ENCODE measurements at regions not wholly inside any gene's neighbourhood (a gene's known extent, or its start where the extent isn't known, plus 50 kb on each side); places are given as distances from the start of the nearest gene placed in this dataset.
"Not testable (repeated sequence)": the region's sequence is repeated elsewhere in the genome, so short reads cannot be mapped to it uniquely, and the experiment has no call there.

DNA sequence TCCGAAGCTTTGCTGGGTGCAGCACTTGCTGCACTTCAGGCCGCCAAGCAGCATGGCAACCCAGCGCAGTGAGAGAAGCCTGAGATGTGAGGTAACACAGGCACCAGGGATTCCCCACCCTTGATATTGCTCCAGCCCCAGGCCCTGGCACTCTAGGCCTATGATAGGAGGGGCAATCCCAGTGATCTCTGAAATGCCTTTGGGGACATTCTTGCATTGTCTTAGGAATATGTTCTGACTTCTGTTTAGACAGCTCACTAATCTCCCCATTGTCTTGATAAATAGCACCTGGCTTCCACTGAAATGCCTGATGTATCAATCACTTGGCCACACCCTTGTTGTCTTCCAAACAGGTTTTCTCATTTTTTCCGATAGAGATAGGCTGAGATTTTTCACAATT, 102.8 kb downstream of the SOX14 start:
- no peak overlapping the region for H3K4me3 Mint-ChIP-seq

GRCh38 chr3:137867611-137868010, 103.5 kb downstream of the SOX14 start:
- Mint-ChIP-seq H3K4me3 (no peak overlapping the region), H3K4me1 (no peaks in the 10 kb centered on the region), H3K36me3 (no peaks in the 10 kb centered on the region), H3K27ac (no peak overlapping the region), H3K27me3 (no peaks in the 10 kb centered on the region), H3K9me3 (peaks cover 0 to 42% (median 20%) of the 10 kb centered on the region in 8 donors)
- intact Hi-C loops (cut with micrococcal nuclease), result no loop called here
- Histone ChIP-seq H3K4me1 (ENCODE audit: insufficient read depth, low read length) (no peaks in the 10 kb centered on the region), H3K27me3 (ENCODE audit: insufficient read depth, low read length) (no peaks in the 10 kb centered on the region), H3K4me3 (ENCODE audit: low read length in 2 of 2) (no peak overlapping the region), H3K27ac (ENCODE audit: low read depth, low read length) (no peak overlapping the region), H3K9me3 (ENCODE audit: control insufficient read depth in 1 of 2, low read length in 2 of 2) (peaks cover 0 to 3% of the 10 kb centered on the region in 2 donors), H3K36me3 (ENCODE audit: insufficient read depth, low read length) (no peaks in the 10 kb centered on the region)
- ChIA-PET CTCF (ENCODE audit: partially characterized antibody) (no interaction called here), POLR2A (ENCODE audit: partially characterized antibody) (no interaction called here)
- DNase-seq, result no peak

More for the DNA sequence above, 102.8 kb downstream of the SOX14 start:
- ChIA-PET POLR2A (ENCODE audit: partially characterized antibody) (no interaction called here), CTCF (ENCODE audit: partially characterized antibody) (no interaction called here)
- Histone ChIP-seq H3K4me3 (ENCODE audit: low read length in 2 of 2) (no peak overlapping the region), H3K27ac (ENCODE audit: low read depth, low read length) (no peak overlapping the region), H3K4me1 (ENCODE audit: insufficient read depth, low read length) (no peaks in the 10 kb centered on the region), H3K36me3 (ENCODE audit: insufficient read depth, low read length) (no peaks in the 10 kb centered on the region), H3K27me3 (ENCODE audit: insufficient read depth, low read length) (no peaks in the 10 kb centered on the region), H3K9me3 (ENCODE audit: control insufficient read depth in 1 of 2, low read length in 2 of 2) (peaks cover 0 to 3% of the 10 kb centered on the region in 2 donors)
- no peaks in the 10 kb centered on the region for H3K36me3 Mint-ChIP-seq
- peaks cover 0 to 40% (median 19%) of the 10 kb centered on the region in 8 donors for H3K9me3 Mint-ChIP-seq
- no peaks in the 10 kb centered on the region for H3K4me1 Mint-ChIP-seq
- intact Hi-C loops (cut with micrococcal nuclease), result no loop called here
- H3K27me3 Mint-ChIP-seq, result no peaks in the 10 kb centered on the region
- DNase-seq, result no peak
- H3K27ac Mint-ChIP-seq, result no peak overlapping the region

- intact Hi-C loops (cut with micrococcal nuclease), result no loop called here
- no peaks in the 10 kb centered on the region for H3K4me1 ChIP-seq (ENCODE audit: insufficient read depth, low read length)
- Mint-ChIP-seq H3K4me1 (no peaks in the 10 kb centered on the region), H3K9me3 (peaks cover 0 to 45% (median 21%) of the 10 kb centered on the region in 8 donors), H3K36me3 (no peaks in the 10 kb centered on the region), H3K27me3 (no peaks in the 10 kb centered on the region), H3K27ac (no peak overlapping the region), H3K4me3 (no peak overlapping the region)
- no peak overlapping the region for H3K4me3 ChIP-seq (ENCODE audit: low read length in 2 of 2)
- DNase-seq, result no peak
- POLR2A ChIA-PET (ENCODE audit: partially characterized antibody), result no interaction called here
- no peak overlapping the region for H3K27ac ChIP-seq (ENCODE audit: low read depth, low read length)
- no peaks in the 10 kb centered on the region for H3K27me3 ChIP-seq (ENCODE audit: insufficient read depth, low read length)
- H3K9me3 ChIP-seq (ENCODE audit: control insufficient read depth in 1 of 2, low read length in 2 of 2), result peaks cover 0 to 3% of the 10 kb centered on the region in 2 donors
- H3K36me3 ChIP-seq (ENCODE audit: insufficient read depth, low read length), result no peaks in the 10 kb centered on the region
- CTCF ChIA-PET (ENCODE audit: partially characterized antibody), result no interaction called here
Measured at GRCh38 chr3:137869022-137869421, 104.9 kb downstream of the SOX14 start.

- H3K36me3 ChIP-seq (ENCODE audit: insufficient read depth, low read length); intact Hi-C loops (cut with micrococcal nuclease); H3K4me1 Mint-ChIP-seq; H3K4me3 ChIP-seq (ENCODE audit: low read length in 2 of 2); H3K36me3 Mint-ChIP-seq; POLR2A ChIA-PET (ENCODE audit: partially characterized antibody); H3K27me3 Mint-ChIP-seq; DNase-seq; H3K4me3 Mint-ChIP-seq; H3K27ac ChIP-seq (ENCODE audit: low read depth, low read length); H3K27ac Mint-ChIP-seq; CTCF ChIA-PET (ENCODE audit: partially characterized antibody); H3K27me3 ChIP-seq (ENCODE audit: insufficient read depth, low read length); H3K4me1 ChIP-seq (ENCODE audit: insufficient read depth, low read length); H3K9me3 ChIP-seq (ENCODE audit: control insufficient read depth in 1 of 2, low read length in 2 of 2): not testable (repeated sequence)
- peaks cover 1 to 55% (median 23%) of the 10 kb centered on the region in 8 donors for H3K9me3 Mint-ChIP-seq
Measured at GRCh38 chr3:137872589-137872988, 108.5 kb downstream of the SOX14 start.

- H3K36me3 ChIP-seq (ENCODE audit: insufficient read depth, low read length); H3K27ac Mint-ChIP-seq; H3K4me1 ChIP-seq (ENCODE audit: insufficient read depth, low read length); H3K36me3 Mint-ChIP-seq; H3K27me3 ChIP-seq (ENCODE audit: insufficient read depth, low read length); POLR2A ChIA-PET (ENCODE audit: partially characterized antibody); H3K4me3 Mint-ChIP-seq; H3K9me3 ChIP-seq (ENCODE audit: control insufficient read depth in 1 of 2, low read length in 2 of 2); CTCF ChIA-PET (ENCODE audit: partially characterized antibody); H3K4me3 ChIP-seq (ENCODE audit: low read length in 2 of 2); H3K27ac ChIP-seq (ENCODE audit: low read depth, low read length); DNase-seq; H3K4me1 Mint-ChIP-seq; H3K27me3 Mint-ChIP-seq; intact Hi-C loops (cut with micrococcal nuclease): not testable (repeated sequence)
- H3K9me3 Mint-ChIP-seq, result peaks cover 2 to 11% (median 7%) of the 10 kb centered on the region in 8 donors
Measured at GRCh38 chr3:137896842-137897241, 113.1 kb upstream of the CLDN18 start.

GRCh38 chr3:137906985-137907649, 102.8 kb upstream of the CLDN18 start:
- Histone ChIP-seq H3K27me3 (ENCODE audit: insufficient read depth, low read length) (no peaks in the 10 kb centered on the region), H3K27ac (ENCODE audit: low read depth, low read length) (no peak overlapping the region), H3K4me1 (ENCODE audit: insufficient read depth, low read length) (no peaks in the 10 kb centered on the region), H3K4me3 (ENCODE audit: low read length in 2 of 2) (no peak overlapping the region), H3K9me3 (ENCODE audit: control insufficient read depth in 1 of 2, low read length in 2 of 2) (no peaks in the 10 kb centered on the region), H3K36me3 (ENCODE audit: insufficient read depth, low read length) (no peaks in the 10 kb centered on the region)
- ChIA-PET POLR2A (ENCODE audit: partially characterized antibody) (no interaction called here), CTCF (ENCODE audit: partially characterized antibody) (no interaction called here)
- no peak for DNase-seq
- H3K36me3 Mint-ChIP-seq, result no peaks in the 10 kb centered on the region
- no peaks in the 10 kb centered on the region for H3K4me1 Mint-ChIP-seq
- H3K4me3 Mint-ChIP-seq, result no peak overlapping the region
- intact Hi-C loops (cut with micrococcal nuclease), result no loop called here
- H3K27me3 Mint-ChIP-seq, result no peaks in the 10 kb centered on the region
- H3K27ac Mint-ChIP-seq, result no peak overlapping the region
- peaks cover 0 to 14% (median 4%) of the 10 kb centered on the region in 8 donors for H3K9me3 Mint-ChIP-seq

- POLR2A ChIA-PET (ENCODE audit: partially characterized antibody), result no interaction called here
- no peaks in the 10 kb centered on the region for H3K4me1 ChIP-seq (ENCODE audit: insufficient read depth, low read length)
- no peak for DNase-seq
- Mint-ChIP-seq H3K9me3 (peaks cover 0 to 3% (median 0%) of the 10 kb centered on the region in 8 donors), H3K27ac (no peak overlapping the region), H3K27me3 (peaks cover 2 to 9% of the 10 kb centered on the region in 2 donors), H3K4me3 (no peak overlapping the region), H3K36me3 (no peaks in the 10 kb centered on the region), H3K4me1 (no peaks in the 10 kb centered on the region)
- no peak overlapping the region for H3K27ac ChIP-seq (ENCODE audit: low read depth, low read length)
- H3K9me3 ChIP-seq (ENCODE audit: control insufficient read depth in 1 of 2, low read length in 2 of 2), result no peaks in the 10 kb centered on the region
- no peaks in the 10 kb centered on the region for H3K27me3 ChIP-seq (ENCODE audit: insufficient read depth, low read length)
- H3K36me3 ChIP-seq (ENCODE audit: insufficient read depth, low read length), result no peaks in the 10 kb centered on the region
- CTCF ChIA-PET (ENCODE audit: partially characterized antibody), result no interaction called here
- H3K4me3 ChIP-seq (ENCODE audit: low read length in 2 of 2), result no peak overlapping the region
- intact Hi-C loops (cut with micrococcal nuclease), result no loop called here
Measured at GRCh38 chr3:137924628-137925027, 85.3 kb upstream of the CLDN18 start.

DNA sequence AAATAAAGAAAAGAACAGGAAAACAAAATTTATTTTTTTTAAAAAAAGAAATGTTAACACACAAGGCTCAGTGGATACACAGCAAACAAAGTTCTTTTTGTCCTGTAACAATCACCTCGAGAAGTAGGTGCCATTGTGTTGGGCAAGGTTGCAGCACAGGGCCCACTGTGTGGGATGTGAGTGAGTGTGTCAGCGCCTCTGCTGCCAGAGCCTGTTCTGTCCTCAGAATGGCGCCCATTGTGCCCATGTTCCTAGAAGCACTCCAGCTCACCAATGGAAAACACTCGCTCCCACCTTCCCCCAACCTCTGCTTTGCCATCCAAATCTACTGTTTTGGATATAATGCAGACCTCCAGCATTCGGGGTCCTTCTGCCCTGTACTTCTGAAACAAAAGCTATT, 84.9 kb upstream of the CLDN18 start:
- CTCF ChIA-PET (ENCODE audit: partially characterized antibody), result no interaction called here
- no peak for DNase-seq
- H3K9me3 Mint-ChIP-seq, result peaks cover 0 to 2% (median 0%) of the 10 kb centered on the region in 8 donors
- H3K27me3 Mint-ChIP-seq, result peaks cover 2 to 8% of the 10 kb centered on the region in 2 donors
- no peak overlapping the region for H3K4me3 ChIP-seq (ENCODE audit: low read length in 2 of 2)
- no peaks in the 10 kb centered on the region for H3K9me3 ChIP-seq (ENCODE audit: control insufficient read depth in 1 of 2, low read length in 2 of 2)
- H3K4me3 Mint-ChIP-seq, result no peak overlapping the region
- no peaks in the 10 kb centered on the region for H3K4me1 ChIP-seq (ENCODE audit: insufficient read depth, low read length)
- H3K27ac ChIP-seq (ENCODE audit: low read depth, low read length), result no peak overlapping the region
- no peak overlapping the region for H3K27ac Mint-ChIP-seq
- H3K4me1 Mint-ChIP-seq, result no peaks in the 10 kb centered on the region
- no peaks in the 10 kb centered on the region for H3K36me3 Mint-ChIP-seq
- H3K27me3 ChIP-seq (ENCODE audit: insufficient read depth, low read length), result no peaks in the 10 kb centered on the region
- intact Hi-C loops (cut with micrococcal nuclease), result no loop called here
- no peaks in the 10 kb centered on the region for H3K36me3 ChIP-seq (ENCODE audit: insufficient read depth, low read length)
- POLR2A ChIA-PET (ENCODE audit: partially characterized antibody), result no interaction called here

Measured in CD4-positive, alpha-beta memory T cell (primary cell).